Medulla oblongata (tissue), 1 donor: ENCODE measurements at regions not wholly inside any gene's neighbourhood (a gene's known extent, or its start where the extent isn't known, plus 50 kb on each side); places are given as distances from the start of the nearest gene placed in this dataset.

Experiments used
- DNase-seq: peaks from one replicate; pipeline ENCODE4 v3.0.0-alpha.2; 2015; ENCODE audit errors: extremely low spot score

- peak; percentile 14 for DNase-seq
Observed at GRCh38 chr6:169997187-169997929, 245.9 kb downstream of the ERMARD start.

DNA sequence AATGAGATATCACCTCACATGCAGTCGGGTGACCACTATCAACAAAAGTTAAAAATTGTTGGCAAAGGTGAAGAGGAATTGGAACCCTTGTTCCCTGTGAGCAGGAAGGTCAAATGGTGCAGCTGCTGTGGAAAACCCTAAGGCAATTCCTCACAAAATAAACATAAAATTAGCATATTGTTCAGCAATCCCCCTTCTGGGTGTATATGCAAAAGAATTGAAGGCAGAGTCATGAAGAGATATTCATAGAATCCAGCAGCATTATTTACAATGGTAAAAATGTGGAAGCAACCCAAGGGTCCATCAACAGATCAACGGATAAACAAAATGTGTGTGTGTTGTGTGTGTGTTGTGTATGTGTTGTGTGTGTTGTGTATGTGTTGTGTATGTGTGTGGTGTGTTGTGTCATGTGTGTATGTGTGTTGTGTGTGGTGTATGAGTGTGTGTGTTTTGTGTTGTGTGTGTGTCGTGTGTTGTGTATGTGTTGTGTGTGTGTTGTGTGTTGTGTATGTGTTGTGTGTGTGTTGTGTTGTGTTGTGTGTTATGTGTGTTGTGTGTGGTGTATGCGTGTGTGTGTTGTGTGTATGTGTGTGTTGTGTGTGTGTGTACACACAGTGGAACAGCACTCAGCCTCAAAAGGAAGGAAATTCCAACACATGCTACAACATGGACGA is 245.1 kb downstream of the ERMARD start:
- DNase-seq = no peak

DNA sequence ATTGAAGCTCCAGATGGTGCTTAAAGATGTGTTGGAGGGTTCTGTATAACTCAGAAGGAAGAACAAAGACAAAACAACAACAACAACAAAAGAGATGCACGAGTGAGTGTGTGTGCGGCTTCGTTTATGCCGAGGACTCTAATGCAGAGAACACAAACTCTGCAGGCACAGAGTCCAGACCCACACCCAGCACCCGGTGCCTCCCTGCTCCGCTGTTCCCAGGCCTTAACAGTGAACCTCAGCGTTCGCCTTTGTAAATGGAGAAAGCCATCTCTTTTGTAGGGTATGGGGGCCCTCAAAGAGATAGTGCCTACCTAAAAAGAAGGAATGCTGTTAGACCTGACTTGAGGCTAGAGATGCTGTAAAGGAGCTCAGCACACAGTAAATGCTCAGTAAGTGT is 243.3 kb downstream of the ERMARD start:
- DNase-seq = no peak

- no peak for DNase-seq
Observed at GRCh38 chr6:169993861-169994481, 242.5 kb downstream of the ERMARD start.

- no peak for DNase-seq
Observed at GRCh38 chr6:169991913-169992312, 240.5 kb downstream of the ERMARD start.

DNA sequence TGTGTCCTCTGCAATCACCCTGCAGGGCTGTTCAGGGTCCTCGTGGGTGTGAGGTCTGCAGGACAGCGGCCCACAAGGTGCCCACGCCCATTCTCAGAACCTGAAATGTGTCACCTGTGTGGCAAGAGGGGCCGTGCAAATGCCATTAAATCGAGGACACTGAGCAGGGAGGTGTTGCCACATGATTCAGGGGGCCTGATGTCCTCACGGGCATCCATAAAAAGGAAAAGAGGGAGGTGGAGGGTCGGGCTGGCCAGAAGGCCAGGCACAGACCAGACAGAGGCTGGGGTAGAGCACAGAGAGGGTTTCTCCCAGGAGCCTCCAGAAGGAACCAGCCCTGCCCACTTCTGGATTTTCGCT is 239.6 kb downstream of the ERMARD start:
- DNase-seq = no peak

DNA sequence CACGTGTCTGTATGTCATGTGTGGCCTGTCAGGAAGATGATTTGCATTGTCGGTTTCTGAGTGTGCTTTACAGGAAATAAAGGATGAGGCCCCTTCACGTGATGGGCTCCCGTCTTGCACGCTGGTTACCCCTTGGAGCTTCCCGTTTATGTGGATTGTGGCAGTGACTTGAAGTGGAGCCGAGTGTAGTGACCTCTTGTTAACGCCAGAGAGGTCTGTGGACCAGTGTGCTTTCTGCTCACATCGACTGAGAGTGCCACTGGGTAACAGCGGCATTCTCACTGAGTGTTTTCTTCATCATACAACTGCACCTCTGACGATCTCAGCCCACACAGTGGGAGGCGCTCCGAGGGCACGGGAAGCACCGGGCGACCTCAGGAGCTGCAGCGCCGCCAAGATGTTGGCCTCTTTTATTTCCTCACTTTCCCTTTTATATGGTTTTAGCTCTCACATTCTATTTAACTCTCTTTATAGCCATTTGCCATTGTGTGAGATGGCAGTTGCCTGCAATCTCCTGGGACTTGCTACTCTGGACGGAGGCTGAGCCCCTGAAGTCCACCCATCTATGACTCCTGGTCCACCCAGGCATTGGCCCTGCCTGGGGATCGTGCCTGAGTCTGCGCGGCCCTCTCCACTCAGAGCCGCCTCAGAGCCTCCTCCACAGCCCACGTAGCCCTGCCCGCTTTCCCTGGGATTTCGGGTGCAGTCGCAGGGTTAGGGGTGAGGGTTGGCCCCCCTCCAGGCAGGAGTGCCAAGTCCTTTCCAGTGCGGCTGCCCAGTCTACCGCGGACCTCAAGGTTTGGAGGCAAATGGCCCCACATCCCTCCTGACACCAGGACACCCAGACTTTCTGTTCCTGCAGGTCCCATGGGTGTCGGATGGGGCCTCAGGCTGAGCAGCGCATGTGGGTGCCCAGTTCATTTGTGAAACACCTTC is 238.9 kb downstream of the ERMARD start:
- DNase-seq = peak; percentile 50

DNA sequence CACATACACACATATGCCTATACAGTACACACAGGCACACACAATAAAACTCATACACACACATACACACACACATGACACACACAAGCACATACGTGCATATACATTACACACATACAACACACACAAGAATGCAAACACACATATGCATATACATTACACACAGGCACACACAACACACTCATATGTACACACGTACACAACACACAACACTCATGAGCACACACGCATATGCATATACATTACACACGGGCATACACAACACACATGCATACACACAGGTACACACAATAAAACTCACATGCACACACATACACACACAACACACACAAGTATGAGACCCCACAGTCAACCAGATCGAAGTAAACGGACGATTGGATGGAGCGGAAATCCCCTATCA is 238.2 kb downstream of the ERMARD start:
- no peak for DNase-seq

DNA sequence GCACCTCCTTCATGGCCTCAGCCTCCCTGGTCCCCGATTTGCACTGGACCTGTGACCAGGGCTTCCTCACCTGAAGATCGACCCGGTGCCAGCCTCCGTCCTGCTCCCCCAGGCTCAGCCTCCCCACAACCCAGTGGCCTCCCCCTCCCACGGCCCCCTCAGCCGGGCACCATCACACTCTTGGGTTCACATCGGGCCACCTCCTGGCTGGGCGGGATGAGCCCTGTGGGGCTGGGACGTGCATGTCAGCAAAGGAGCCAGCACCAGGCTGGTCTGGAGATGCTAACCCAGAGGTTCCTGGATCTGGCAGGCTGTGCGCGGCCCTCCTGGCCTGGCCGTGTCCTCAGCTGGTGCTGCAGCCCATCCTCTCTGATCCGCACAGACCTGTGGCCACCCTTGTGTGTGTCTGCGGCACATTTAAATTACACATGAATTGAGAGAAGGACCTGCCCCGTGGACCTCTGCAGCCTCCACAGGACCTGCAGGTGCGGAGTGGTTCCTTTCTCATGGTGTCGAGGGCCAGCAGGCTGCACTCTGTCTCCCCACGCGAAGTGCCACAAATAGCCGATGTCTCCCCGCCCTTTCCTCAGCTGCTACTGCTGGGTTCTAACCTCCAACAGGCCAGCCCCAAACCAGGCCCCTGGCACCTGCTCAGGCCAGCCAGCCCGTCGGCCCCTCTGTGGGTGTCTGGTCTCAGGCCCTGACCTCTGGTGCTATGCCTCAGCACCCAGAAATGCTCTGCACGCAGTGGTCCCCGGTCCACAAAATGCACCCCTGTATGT is 237.5 kb downstream of the ERMARD start:
- DNase-seq = no peak

- no peak for DNase-seq
Observed at GRCh38 chr6:169986848-169987498, 235.6 kb downstream of the ERMARD start.

GRCh38 chr6:169986171-169986847 is 234.9 kb downstream of the ERMARD start:
- no peak for DNase-seq

DNA sequence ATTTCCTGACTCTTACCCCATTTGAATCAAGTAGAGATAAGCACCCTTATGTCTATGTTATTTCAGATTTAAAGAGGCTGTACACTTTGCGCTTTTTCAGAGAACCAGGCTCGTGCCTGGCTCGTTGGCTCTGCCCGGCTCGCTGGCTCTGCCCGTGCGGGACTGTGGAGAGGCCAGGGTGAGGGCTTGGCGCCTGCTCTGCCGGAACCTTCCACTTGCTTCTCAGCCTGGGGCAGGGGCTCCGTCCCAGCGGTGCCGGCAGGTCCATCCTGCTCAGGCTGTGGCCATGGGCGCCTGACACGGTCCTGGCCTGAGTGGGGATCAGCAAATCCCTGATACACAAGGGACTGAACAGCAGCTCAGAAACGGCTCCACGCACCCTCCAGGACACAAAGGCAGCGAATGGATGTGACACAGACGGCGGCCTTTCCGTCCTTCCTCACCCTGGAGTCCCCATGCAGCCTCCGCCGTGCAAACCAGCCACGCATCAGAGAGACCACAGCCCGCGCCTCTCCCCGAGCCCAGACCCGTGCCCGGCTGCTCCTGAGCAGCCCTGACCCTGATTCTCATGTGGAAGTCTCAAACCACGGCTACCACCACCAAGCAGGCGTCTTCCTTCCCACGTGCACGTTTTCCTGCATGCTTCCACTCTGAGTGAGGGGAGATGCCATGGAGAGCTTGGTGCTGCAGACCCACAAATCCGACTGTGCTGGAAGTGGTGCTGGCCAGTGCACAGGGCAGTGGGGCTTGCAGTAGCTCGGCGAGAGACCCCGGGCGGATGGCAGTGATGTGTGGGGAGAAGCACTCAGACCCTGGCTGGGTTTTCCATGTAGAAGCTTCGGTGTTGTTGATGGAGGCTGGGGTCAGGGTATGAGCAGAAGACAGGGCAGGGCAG is 233.9 kb downstream of the ERMARD start:
- DNase-seq = no peak

DNA sequence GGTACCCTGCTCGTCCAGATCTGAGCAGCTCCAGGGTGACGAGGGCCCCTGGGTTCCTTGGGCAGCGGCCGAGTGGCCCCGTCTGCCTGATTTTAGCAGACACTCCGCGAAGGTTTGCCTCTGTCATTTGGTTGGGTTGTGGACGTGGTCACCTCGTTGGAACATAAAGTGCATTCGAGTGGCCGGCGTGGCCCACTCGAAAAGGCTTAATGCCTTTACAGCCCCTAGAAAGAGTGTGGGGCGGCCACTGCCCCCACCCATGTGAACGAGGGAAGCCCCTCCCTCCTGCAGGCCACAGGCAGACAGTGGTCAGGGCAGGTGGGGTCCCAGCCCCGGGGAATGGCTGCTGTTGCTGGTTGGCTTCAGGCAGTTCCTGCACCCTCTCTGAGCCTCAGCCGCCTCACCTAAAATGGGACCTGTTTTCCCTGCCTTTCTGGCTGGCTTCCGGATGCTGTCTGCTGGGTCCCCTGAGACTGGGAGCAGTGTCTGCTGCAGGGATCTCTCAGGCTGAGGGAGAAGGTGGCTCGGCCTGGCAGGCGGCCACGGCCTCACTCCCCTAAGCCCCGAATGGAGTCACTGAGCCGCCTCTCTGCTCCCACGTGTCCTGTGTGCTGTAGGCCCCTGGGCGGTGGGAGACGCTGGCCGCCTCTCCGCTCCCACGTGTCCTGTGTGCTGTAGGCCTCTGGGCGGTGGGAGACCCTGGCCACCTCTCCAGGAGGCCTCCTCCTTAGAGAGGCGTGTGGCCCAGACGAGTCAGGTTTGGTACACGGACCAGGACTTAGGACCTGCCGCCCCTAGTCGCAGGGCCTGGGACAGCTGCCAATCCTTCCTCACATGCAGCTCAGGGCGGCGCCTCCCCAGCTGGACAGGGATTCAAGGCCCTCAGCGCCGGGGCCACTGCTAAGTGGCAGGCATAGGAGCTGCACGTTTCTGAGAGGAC is 233.0 kb downstream of the ERMARD start:
- no peak for DNase-seq

DNA sequence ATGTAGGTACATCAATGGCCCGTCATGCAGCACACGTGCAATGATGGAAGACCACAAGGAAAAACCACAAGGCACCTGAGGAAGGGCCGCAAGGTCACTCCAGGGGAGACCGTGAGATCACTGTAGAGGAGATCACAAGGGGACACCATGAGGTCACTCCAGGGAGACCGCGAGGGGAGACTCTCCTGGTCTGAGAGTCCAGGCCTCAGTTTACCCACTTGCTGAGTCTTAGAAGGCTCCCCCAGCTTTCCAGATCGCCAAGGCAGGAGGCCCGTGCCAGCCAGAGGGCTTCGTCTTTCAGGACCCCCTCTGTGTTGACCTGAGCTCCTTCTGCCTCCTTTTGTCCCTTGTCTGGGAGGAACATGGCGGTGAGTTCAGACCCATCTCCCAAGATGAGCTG is 232.2 kb downstream of the ERMARD start:
- no peak for DNase-seq

- no peak for DNase-seq
Observed at GRCh38 chr6:169982461-169983386, 231.3 kb downstream of the ERMARD start.

DNA sequence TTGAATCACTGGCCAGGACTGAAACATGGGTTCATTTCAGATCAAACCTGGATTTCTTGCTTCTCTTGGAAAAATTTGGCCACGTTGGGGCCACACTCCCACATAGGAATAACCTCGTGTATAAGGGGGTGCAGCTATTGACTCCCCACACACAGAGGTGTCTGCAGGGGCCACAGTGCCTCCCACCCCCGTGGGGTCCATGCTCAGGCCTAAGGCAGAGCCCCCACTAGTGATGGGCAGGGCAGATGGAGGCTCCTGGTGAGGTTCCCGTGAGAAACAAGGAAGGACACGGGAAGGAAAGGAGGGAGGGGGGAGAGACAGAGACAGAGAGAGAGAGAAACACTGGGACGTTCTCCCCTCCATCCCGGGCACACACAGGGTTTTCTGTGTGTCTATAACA is 230.5 kb downstream of the ERMARD start:
- DNase-seq = no peak

DNA sequence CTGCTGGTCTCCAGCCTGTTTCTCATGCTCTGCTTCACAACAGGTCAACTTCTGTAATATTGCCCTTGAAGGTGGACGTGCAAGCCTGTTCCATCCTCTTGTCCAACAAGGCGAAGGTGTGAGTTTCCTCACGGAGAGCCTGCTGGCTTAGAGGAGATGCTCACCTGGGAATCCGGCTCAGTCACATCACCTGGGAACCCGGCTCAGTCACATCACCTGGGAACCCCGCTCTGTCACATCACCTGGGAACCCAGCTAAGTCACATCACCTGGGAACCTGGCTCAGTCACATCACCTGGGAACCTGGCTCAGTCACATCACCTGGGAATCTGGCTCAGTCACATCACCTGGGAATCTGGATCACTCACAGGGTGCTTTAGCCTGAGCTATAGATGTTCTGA is 230.1 kb downstream of the ERMARD start:
- DNase-seq = no peak
